Erythroblast (primary cell): ENCODE measurements at regions not wholly inside any gene's neighbourhood (a gene's known extent, or its start where the extent isn't known, plus 50 kb on each side); places are given as distances from the start of the nearest gene placed in this dataset.

Experiments
- GATA1 ChIP-seq: IDR thresholded peaks from 2 replicates; pipeline ENCODE4 v1.6.1; 2011; ENCODE audit warnings: low read depth, mild to moderate bottlenecking, control low read depth, low read length, moderate library complexity
- POLR2A ChIP-seq: IDR thresholded peaks from 2 replicates; pipeline ENCODE4 v1.6.1; 2011; ENCODE audit warnings: mild to moderate bottlenecking, low read length

DNA sequence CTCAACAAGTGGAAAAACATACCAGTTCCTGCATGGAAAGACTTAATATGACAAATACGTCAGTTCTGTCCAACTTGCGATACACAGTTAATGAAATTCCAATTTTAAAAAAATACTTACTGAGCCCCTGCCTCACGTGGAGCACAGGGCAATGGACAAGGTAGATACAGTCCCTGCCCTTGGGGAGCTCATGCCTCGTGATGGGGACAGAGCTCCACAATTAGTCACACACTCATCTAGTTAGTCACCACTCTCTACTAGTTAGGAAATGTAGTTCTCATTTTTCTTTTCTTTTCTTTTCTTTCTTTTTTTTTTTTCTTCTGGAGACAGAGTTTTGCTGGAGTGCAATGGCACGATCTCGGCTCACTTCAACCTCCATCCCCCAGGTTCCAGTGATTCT is 74.7 kb upstream of the CDH5 start:
- TF ChIP-seq POLR2A (no peak), GATA1 (no peak)
